T47D (cell line): ENCODE measurements at regions not wholly inside any gene's neighbourhood (a gene's known extent, or its start where the extent isn't known, plus 50 kb on each side); places are given as distances from the start of the nearest gene placed in this dataset.

Experiments used
- DNase-seq, 2 experiments: peaks; one replicate each; pipeline versions ENCODE4 v3.0.0 to v3.0.0-alpha.2; 2011 to 2012; ENCODE audit warnings: low read depth in 1 of 2, low spot score in 1 of 2
- JUND ChIP-seq: IDR thresholded peaks from 2 replicates; pipeline ENCODE4 v1.6.1; 2012; ENCODE audit warnings: low read depth
- in situ Hi-C: cut with HindIII; loops from 2 replicates; pipeline ENCODE4 v1.10.0; 2016; ENCODE audit warnings: low sequenced_read_pairs, low pct_unique_long_range_greater_than_20kb

GRCh38 chr14:89543425-89543790, 126.4 kb upstream of the FOXN3 start:
- DNase-seq, result no peak
- TF ChIP-seq JUND, result no peak
- in situ Hi-C loops, result no loop called here

- no peak for TF ChIP-seq JUND
- DNase-seq, result no peak
- in situ Hi-C loops, result no loop called here
Measured at GRCh38 chr14:89542786-89543424, 125.9 kb upstream of the FOXN3 start.

DNA sequence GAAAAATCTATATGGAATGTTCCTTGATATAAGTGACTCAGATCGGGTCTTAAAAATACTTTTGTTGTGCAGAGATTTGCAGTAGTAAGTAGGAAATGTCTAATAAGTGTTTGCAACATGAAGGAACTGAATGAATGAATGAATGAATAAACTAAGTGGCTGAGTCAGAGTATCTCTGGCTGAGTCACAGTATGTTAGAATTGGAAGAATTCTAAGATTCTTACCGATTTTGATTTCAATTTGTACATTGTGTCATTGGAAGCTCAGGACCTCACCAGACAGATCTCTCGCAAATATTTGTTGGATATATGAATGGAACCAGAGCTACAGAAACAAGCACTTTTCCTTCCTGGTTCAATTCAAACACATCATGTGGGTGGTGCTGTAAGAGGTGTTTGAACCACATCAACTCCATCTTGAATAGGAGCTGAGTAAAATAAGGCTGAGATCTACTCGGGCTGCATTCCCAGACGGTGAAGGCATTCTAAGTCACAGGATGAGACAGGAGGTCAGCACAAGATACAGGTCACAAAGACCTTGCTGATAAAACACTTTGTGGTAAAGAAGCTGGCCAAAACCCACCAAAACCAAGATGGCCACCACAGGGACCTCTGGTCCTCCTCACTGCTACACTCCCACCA, 123.9 kb upstream of the FOXN3 start:
- DNase-seq, result no peak
- in situ Hi-C loops, result no loop called here
- TF ChIP-seq JUND, result no peak

- no peak for DNase-seq
- TF ChIP-seq JUND, result no peak
- in situ Hi-C loops, result no loop called here
Measured at GRCh38 chr14:89540009-89540829, 123.2 kb upstream of the FOXN3 start.

GRCh38 chr14:89537911-89538310, 120.9 kb upstream of the FOXN3 start:
- no peak for TF ChIP-seq JUND
- DNase-seq, result no peak
- in situ Hi-C loops, result no loop called here

GRCh38 chr14:89534902-89535685, 118.1 kb upstream of the FOXN3 start:
- TF ChIP-seq JUND, result no peak
- in situ Hi-C loops, result no loop called here
- no peak for DNase-seq

DNA sequence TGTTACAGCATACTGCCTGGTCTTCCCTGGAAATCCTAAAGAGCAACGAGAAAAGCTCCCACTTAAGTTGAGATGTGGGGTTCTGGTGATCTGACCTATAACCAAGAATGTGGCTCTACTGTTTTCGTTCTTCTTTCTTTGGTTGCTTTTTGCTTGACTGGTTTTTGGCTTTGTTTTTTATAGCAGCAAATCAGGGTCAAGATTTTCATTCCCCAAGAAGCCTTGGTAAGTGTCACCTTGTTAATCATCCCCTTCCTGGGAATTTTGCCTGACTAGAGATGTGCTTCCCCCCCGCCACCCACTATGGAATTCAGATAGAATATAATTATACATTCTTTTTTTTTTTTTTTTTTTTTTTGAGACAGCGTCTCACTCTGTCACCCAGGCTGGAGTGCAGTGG, 116.7 kb upstream of the FOXN3 start:
- in situ Hi-C loops, result no loop called here
- DNase-seq, result no peak
- no peak for TF ChIP-seq JUND

DNA sequence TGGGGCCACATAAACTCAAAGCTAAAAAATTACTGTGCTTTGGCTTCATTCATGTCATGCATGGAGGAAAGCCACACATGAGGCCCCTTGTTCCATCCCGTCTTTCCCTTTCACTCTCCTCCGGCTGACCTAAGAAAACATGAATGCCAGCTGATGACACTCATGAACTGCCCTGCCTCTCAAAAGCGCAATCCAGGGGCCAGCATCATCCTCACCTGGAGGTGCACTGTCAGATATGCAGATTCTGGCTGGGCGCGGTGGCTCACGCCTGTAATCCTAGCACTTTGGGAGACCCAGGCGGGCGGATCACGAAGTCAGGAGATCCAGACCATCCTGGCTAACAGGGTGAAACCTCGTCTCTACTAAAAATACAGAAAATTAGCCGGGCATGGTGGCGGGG, 116.1 kb upstream of the FOXN3 start:
- no peak for DNase-seq
- no peak for TF ChIP-seq JUND
- in situ Hi-C loops, result no loop called here

- DNase-seq, result no peak
- in situ Hi-C loops, result no loop called here
- no peak for TF ChIP-seq JUND
Measured at GRCh38 chr14:89531661-89532335, 114.8 kb upstream of the FOXN3 start.

DNA sequence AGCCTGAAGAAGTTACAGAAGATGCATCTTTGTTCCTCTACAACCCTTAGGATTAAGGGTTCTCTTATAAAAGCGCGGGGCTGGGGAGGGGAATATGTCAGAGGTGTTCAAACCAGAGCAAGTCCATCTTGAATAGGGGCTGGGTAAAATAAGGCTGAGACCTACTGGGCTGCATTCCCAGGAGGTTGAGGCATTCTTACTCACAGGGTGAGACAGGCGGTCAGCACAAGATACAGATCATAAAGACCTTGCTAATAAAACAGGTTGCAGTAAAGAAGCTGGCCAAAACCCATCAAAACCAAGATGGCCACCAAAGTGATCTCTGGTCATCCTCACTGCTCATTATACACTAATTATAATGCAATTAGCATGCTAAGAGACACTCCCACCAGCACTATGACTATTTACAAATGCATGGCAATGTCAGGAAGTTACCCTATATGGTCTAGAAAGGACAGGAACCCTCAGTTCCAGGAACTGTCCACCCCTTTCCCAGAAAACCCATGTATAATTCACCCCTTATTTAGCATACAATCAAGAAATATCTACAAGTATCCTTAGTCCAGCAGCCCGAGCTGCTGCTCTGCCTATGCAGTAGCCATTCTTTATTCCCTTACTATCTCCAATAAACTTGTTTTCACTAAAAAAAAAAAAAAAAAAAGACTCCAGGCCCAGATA, 108.1 kb upstream of the FOXN3 start:
- no peak for TF ChIP-seq JUND
- in situ Hi-C loops, result no loop called here
- no peak for DNase-seq

- TF ChIP-seq JUND, result no peak
- in situ Hi-C loops, result no loop called here
- no peak for DNase-seq
Measured at GRCh38 chr14:89524412-89524811, 107.4 kb upstream of the FOXN3 start.

DNA sequence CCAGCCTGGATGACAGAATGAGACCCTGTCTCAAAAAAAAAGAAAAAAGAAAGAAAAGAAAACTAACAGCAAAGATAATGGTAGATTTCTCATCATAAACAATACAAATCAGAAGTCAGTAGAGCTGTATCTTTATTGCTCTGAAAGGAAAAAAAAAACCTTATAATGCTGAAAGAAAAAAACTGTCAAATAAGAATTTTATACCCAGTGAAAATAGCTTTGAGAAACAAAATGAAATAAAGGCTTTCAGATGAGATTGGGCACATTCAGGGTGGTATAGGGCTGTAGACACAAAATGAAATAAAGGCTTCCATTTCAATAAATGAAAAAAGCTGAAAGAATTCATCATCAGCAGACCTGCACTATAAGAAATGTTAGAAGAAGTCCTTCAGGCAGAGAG, 105.0 kb upstream of the FOXN3 start:
- no peak for TF ChIP-seq JUND
- DNase-seq, result no peak
- in situ Hi-C loops, result no loop called here
